Skin of body (tissue), 1 donor: ENCODE measurements at regions not wholly inside any gene's neighbourhood (a gene's known extent, or its start where the extent isn't known, plus 50 kb on each side); places are given as distances from the start of the nearest gene placed in this dataset.

Experiments
- DNase-seq: peaks from one replicate; lab custom pipeline; 2025; lab: John Stamatoyannopoulos, UW

DNA sequence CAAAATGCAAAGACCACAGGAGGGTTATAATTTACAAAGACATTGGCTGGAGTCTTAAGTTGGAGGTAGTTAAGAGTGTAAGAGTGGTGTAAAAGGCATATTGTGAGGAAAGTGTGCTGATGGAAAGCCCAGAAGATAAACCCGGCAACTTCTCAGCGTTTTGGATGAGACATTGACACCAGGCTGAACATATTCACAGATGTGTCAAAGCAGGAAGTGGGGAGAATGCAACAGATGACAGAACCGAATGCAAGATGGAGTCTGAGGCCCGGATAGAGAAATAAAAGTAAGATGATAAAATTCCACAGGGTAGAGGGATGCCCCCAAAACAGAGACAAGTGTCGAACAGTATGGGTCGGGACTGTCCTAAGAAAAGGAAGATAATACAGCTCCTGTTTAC, 230.4 kb upstream of the TMEM72 start:
- no peak for DNase-seq

DNA sequence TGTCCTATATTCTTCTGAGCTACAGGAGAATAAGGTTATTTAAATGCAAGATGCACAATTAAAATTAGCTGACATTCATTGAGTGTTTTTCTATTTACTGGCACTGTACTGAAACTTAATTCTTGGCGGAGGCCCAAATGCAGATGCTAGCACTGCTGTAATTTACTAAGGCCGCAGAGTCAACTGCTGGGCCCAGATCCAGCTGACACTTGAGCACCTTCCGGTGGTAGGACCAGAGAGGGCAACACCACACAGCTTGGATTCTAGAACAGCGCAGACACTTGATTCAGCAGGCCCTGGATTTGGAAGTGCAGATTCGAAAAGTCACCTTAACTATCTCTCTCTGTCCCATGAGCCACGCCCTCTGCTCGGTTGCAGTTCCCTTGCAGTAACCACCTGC, 228.6 kb upstream of the TMEM72 start:
- DNase-seq, result no peak

DNA sequence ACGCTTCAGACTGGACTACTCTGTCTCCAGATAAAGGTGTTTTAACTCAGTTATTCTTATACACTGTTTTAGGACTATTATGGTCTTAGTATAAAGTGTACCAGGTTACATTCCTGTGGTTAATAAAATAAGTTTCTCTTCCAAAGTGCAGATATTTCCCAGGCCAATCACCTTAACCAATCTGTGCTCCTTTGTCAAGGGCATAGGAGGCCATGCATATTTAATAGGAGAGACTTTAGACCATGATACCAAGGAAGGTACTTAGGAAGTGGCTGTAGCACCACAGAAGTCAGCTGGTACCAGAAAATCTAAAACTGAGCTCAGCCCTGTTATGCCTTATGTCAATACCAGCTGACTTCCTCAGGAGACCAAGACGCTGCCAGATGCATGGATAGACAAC, 226.5 kb upstream of the TMEM72 start:
- no peak for DNase-seq

DNA sequence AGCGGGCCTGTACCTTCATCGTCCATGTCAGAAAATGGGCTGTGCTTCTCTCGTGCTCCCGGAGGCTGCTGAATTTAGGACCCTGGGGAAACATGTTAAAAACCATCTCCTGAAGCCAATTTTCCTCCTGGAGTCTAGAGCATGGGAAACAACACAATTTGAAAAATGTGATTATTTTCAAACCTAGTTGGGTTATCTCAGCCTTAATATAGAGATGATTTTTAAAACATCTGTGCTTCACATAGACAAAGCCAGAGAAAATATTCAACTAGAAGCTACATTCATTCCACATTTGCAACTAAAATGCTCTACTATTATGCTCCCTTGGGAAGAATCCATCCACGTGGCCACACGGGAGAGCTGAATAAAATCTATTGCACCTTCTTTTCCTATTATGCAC, 225.9 kb upstream of the TMEM72 start:
- DNase-seq, result no peak

DNA sequence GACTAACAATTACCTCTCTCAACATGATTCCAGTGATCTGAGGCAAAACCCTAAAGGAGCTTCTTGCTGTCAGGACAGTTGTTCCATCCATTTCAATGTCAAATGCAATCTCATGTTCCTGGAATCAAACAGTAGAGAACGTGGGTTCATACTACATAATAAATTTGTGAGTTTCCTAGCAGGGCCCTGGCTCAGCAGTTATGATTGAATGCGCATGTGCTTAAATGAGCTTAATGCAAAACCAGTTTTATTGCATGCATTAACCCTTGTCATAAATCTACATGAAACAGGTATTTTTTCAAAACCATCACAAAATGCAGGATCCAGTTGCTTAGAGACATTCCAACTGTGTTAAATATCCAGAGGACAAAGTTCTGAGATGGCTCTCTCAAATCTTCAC, 225.4 kb upstream of the TMEM72 start:
- no peak for DNase-seq

DNA sequence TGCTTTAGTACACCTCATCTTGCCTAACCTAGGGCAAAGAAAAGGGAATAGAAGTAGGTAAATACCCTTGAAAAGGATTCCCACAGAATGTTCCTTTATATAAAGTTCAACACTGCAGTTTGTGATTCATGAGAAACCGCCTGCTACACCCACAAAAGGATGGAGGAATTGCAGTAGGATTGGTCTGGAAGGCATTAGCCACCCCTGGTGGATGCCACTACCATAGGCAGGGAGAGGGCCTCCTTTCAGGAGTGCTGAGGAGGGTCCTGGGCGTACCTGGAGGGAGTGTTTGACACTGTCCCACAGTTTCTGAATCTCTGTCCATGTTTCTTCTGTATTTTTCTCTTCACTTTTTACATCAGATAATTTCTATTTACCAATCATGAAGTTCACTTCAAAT, 221.8 kb upstream of the TMEM72 start:
- DNase-seq, result no peak

DNA sequence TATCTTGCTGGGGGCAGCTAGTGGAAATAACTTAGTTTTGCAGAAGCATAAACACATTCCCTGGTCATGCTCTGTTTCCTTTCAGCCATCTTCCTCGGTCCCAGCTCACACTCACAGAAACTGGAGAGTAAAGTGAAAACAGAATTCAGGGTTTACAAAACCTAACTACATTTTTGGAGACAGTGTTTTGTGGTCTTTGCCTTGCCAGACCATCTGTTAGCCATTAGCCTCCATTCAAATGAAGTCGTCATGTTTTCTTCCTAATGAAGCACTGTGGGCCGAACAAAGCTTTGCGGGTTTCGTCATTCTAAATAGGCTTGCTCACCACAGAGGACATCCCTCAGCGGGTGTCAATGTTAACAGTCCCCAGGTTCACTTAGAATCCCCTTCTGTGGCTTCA, 214.6 kb upstream of the TMEM72 start:
- DNase-seq, result peak; percentile 94

DNA sequence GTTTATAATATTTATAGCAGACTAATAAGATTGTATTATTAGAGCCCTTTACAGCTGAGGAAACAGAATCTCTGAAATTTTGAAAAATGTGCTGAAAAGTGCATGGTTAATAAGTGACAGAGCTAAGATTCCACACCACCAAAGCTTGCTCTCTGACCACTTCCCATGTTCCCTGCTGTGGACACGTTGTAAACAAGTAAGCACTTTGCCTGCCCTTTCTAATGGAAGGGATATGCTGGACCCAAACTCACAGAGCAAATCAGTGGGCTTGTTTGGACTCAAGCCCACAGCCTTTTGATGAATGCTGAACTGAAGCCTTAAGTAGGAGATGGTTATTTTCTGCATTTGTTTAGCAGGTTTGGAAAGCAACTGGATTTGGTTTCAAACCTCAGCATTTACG, 214.0 kb upstream of the TMEM72 start:
- peak; percentile 33 for DNase-seq

DNA sequence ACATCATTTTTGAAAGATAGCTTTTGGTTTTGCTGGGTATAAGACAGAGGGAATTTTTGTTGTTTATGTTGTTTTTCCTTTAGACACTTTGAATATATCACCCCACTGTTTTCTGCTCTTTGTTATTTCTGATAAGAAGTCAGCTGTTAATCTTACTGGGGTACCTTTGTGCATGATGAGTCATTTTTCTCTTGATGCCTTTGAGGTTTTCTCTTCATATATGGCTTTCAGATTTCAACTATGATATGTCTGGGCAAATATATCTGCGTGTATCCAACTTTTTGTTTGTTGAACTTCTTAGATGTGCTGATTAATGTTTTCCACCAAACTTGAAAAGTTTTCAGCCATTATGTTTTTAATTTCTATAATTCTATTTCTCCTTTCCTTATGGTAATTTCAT, 208.6 kb upstream of the TMEM72 start:
- DNase-seq, result no peak

DNA sequence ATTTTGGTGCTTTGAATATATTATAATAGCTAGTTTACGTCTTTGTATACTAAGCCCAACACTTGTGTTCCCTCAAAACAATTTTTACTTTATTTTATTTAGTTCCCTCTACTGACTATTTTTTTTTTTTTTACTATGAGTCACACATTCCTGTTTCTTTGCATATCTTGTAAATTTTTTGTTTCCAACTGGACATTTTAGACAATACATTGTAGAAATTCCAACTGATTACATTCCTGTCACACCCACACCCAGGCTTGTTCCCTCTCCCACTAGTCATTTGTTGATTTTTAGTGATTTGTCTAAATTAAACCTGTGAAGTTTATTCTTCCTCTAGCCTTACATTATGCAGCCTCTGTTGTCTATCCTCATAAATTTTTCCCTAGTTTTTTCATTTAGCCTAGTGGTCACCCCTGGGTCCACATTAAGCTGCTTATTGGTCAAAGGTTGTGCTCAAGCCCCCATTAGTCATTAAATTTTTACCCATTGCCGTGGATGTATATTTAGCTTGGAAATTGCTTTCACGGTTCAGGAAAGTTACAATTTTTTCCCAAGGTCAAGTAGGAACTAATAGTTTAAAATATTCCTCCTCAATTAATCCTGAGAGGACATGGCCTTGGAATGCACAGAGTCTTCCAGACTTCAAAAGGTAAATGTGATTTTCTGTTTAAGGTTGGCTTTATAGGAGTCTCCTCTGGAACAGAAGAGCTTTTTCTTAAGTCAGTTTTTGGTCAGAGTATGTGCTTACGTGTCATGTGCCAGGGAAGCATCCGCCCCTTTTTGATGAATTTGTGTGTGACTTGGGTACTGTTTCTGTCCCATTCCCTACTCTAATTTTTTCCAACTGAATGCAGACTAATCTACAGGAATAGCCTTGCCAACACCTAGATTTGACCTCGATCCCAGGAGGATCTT, 207.6 kb upstream of the TMEM72 start:
- no peak for DNase-seq

DNA sequence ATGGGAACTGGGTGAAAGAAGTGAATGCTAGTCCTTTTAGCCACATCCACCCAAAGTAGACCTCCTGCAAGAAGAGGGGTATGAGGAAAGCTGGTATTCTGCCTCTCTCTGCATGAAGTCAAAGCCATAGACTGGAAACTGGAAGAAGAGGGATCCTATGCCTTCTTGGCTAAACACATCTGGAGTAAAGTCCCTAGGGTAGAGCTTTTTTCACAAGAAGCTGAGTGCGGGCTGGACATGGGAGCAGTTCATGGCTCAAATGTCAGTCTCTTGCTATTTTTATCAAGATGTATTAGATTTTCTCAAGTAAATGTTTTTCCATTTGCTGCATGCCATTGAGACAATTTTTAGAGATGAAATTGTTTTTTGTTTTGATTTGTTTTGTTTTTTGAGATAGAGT, 206.5 kb upstream of the TMEM72 start:
- no peak for DNase-seq

DNA sequence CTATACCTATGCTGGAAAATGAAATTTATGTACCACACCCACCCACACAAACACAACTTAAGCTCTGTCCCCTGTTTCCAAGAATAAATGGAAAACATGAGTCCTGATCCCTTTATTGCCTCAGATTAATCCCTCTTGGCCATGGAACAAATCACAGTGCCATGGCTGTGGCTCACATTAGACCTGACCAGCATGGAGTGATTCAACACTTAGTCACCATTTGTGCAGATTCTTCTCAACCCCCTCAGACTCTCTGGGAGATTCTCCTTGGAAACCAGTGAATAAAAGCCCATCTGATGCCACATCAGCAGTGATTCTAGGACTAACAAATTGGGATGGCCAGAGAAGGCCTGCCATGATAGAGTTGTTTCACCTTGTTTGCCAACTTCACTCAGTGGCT, 204.4 kb upstream of the TMEM72 start:
- no peak for DNase-seq

DNA sequence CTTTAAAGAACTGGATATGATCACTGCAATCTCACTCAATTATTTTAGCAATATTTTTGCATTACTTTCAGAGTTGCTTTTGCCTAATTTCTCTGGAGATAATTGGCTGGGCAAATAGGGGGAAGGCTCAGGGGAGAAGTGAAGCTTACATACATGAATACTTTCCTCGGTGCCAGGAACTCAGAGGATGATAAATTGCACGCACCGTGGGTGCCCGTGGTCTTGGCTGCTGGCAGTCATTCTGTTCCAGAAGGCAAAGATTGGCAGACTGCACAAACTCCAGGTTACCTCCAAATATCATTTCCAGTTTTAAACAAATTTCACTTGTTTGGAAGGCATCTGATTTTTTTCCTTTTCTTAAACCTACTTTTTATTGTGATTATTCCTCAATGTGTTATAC, 197.8 kb upstream of the TMEM72 start:
- DNase-seq, result no peak

DNA sequence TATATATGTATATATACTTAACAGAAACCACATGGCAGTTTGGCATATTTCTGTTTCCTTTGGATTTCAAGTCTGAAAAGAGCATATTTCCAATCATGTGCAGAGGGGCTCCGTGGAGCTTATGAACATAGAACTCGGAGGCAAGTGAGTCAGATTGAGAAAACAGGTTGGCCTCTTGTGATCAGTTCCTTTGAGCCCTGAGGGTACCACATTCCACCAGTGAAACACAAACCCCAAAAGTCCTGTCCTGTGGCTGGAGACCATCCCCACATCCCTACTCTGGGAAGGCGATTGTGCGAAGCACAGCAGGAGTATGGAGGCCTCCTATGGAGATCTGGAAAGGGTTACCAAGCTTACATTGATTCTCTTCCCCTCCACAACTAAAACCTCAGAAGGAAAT, 196.7 kb upstream of the TMEM72 start:
- DNase-seq, result no peak

DNA sequence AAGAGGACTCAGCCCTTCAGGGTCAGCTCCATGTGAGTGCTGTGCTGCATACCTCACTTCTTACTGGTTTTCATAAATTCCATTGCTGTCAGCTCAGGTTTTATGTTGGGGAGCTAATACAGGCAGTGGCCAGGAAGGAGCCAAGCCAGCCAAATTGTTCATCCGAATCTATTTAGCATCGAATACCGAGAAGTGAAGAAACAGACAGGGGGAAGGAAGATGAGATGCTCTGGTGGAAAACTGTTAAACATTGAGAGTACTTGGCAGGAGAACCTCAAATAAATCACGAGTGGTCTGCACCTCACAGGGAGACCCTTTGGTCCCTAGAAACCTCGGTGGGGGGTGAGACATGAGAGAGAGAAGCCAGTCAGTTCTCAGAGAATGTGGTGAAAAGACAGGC, 196.0 kb upstream of the TMEM72 start:
- no peak for DNase-seq

DNA sequence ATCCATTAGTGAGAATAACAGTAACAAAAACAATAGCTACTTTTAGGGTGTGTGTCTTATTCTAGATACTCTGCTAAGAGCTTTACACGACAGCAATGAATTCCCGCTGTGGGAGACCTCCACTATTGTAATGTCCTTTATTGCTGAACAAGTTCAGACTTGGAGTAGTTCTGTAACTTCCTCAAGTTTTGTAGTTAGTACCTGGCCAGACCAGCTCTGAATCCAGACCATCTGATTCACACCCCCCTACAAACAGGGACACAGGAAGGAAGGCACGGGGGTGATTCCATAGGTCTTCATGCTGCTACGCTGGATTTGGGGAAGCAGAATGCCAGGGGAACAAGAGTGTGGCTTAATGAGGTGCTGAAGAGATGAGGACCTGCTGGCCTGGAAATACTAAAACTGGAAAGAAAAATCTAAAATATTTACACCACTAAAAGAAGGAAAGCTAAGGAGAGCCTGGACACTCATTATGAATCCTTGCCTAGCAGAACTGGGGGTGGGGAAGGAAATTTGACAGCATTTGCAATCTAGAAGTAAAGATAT, 194.6 kb upstream of the TMEM72 start:
- no peak for DNase-seq

DNA sequence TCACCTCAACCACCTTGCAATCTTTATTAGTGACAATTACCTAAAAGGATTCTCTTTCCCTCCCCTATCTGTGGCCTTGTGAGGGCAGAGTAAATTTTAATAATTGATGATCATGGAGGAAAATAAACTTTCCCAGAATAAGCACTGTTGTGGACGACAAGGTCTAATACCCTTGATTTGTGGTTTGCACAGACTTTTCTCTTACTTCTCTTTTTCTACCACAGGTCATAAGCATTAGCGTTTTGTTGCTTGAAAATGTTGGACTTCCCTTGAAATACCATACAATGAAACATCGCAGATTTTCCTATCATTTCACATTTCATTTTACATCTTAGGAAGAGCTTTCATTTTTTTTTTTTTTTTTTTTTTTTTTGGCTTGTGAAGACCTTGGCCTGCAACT, 188.1 kb upstream of the TMEM72 start:
- DNase-seq, result no peak

DNA sequence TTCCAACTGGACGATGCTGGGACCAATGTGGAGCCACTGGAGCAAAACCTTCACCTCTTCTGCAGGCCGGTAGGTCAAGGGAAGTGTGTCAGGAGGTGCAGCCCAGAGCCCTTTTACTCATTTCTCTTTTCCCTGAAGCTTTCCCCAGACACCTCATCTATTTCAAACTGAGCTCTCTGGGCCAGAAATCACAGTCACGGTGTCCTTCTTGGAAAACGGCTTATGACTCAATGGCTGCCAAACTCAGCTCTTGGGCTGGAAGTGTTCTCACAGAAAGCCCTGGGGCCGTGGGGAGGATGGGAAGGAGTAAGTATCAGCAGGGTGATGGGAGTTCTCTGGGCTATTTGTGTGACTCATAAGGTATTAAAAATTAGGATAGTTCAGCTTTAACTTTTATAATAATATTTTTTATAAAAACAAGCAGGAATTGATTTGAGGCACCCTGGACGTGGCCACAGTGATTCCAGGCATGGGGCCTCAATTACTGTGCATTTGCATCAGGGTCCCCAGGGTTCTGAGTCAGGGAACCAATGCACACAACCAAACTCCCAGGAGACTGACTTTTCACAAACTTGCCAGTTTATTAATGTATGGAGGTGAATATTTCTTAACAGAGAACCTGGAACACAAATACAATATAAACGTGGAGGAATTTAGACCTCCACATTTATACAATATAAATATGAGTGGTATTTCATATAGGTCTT, 187.4 kb upstream of the TMEM72 start:
- DNase-seq, result no peak

DNA sequence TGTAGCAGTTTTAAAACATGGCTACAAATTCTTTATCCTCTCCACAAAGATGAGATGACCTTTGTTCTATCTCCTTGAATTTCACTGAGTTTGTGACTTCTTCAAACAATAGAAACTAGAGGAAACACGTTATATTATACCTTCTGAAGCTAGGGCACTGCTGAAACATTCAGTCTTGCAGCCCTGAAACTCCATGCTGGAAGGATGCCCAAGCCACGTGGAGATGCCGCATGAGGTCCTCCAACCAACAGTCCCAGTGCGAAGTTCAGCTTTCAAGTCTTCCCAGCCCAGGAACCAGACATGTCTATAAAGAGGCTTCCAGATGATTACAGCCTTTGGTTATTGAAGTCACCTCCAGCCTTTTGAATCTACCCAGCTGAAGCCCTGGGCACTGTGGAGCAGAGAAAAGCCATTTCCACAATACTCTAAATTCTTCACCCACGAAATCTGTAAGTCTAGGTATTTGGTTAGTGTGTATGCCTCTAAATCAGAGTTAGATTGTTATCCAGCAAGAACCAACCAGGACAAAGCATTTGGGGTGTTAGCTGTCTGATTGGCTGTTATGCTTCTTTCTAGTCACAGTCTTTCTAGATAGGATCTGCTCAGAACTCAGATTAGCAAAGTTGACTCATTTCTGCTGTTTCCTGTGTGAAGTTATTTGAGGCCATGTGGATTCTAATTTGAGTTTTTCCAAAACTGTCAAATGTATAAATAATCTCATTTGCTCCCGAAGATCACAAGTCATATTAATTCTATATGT, 186.5 kb upstream of the TMEM72 start:
- no peak for DNase-seq

DNA sequence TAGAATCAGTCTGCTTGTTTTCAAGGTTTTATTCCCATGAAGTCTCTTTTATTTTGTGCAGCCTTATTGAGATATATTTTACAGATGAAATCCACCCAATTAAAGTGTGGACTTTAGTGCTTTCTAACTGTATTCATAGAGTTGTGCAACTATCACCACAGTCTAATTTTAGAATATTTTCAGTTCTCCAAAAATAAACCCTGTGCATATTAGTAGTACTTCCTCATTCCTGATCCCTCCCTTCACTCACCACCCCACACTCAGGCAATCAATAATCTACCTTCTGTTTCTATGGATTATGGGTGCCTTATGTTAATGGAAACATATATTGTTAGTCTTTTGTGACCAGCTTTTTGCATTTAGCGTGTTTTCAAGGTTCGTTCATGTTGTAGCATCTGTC, 185.7 kb upstream of the TMEM72 start:
- DNase-seq, result no peak

DNA sequence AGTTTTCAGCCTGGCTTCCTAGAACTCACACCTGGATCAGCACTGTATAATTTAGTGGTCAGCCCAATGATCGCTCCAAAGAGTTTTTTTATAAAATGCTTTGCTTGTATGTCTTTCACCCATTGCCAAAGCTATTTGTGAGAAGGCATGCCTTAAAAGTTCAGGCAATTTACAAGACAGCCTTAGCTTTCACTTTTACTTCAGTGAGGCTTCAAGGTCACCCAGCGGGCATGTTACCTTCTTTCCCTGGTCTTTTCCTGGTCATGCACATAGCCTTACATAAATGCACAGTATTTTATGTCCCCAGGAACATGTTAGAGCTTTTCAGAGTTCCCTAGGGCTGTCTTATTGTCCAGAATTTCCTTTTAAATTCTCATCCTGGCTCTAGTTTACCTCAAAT, 179.9 kb upstream of the TMEM72 start:
- no peak for DNase-seq
